Urothelium cell line (cell line): ENCODE measurements at regions not wholly inside any gene's neighbourhood (a gene's known extent, or its start where the extent isn't known, plus 50 kb on each side); places are given as distances from the start of the nearest gene placed in this dataset.
"Not testable (repeated sequence)": the region's sequence is repeated elsewhere in the genome, so short reads cannot be mapped to it uniquely, and the experiment has no call there.

Experiments
- DNase-seq: peaks from one replicate; pipeline ENCODE4 v3.0.0; 2011; ENCODE audit warnings: low spot score, mixed read lengths
- FAIRE-seq: peaks from 2 replicates; lab custom pipeline; 2011; peaks lifted over from hg19 to GRCh38; lab: Jason Lieb, UNC

GRCh38 chr17:21612123-21613070, 79.9 kb upstream of the KCNJ18 start:
- DNase-seq: peak; percentile 56
- FAIRE-seq: not testable (repeated sequence)

- FAIRE-seq: peak; percentile 37
- peak; percentile 37 for DNase-seq
Measured at GRCh38 chr17:21613071-21613429, 79.3 kb upstream of the KCNJ18 start.

GRCh38 chr17:21626987-21627386, 65.3 kb upstream of the KCNJ18 start:
- not testable (repeated sequence) for DNase-seq, FAIRE-seq
